ENCODE measurements at regions not wholly inside any gene's neighbourhood (a gene's known extent, or its start where the extent isn't known, plus 50 kb on each side); places are given as distances from the start of the nearest gene placed in this dataset.
A peak's percentile ranks its signal among the peaks of the same experiment; 100 is the strongest.

GRCh38 chr19:30135093-30135757 is 193.2 kb downstream of the URI1 start:
- WGBS, 2 experiments (ENCODE audit: extremely low coverage in 1 of 2, insufficient coverage in 1 of 2, insufficient read length in 1 of 2, insufficient replicate concordance in 2 of 2, low coverage in 1 of 2, low lambda C conversion rate in 2 of 2, missing lambda C conversion rate in 1 of 2), result 86% methylated on average over 12 of the region's 12 CpGs; no CpG with 5 or more reads in 1 of the 2 experiments
- Histone ChIP-seq H2AK5ac (ENCODE audit: low read depth, low read length) (no peak overlapping the region), H2BK15ac (ENCODE audit: low read length) (no peak overlapping the region), H3K27me3 (replicated peaks in 1 of 4; ENCODE audit: control insufficient read depth in 3 of 4, extremely low read depth in 1 of 4, insufficient read depth in 3 of 4, low read length in 3 of 4) (no peaks in the 10 kb centered on the region; a peak in 1 of 7 replicates), H2BK20ac (ENCODE audit: low read length) (no peak overlapping the region), H3K79me2 (ENCODE audit: control insufficient read depth in 1 of 2, insufficient read depth in 2 of 2, low read length in 2 of 2) (no peaks in the 10 kb centered on the region), H3K9ac (replicated peaks in 1 of 4; ENCODE audit: extremely low read depth in 1 of 4, low read depth in 3 of 4, low read length in 3 of 4) (no peak overlapping the region), H3K14ac (ENCODE audit: insufficient read length) (no peak overlapping the region), H3K9me3 (ENCODE audit: insufficient read depth in 2 of 2, low read depth in 1 of 2, low read length in 1 of 2) (no peaks in the 10 kb centered on the region; a peak in 1 of 4 replicates), H3K23ac (ENCODE audit: insufficient read length) (no peak overlapping the region), H2BK5ac (ENCODE audit: low read depth, low read length) (no peak overlapping the region), H2AFZ (ENCODE audit: low read length) (peak overlapping the region; percentile 88; the same call in 1 of the 2 replicates), H3K79me1 (ENCODE audit: low read depth, low read length) (no peaks in the 10 kb centered on the region), H4K91ac (replicated peaks; ENCODE audit: insufficient read length, low read length) (no peak overlapping the region), H4K5ac (ENCODE audit: insufficient read length, low read depth, low read length) (no peak overlapping the region), H3K4me1 (replicated peaks in 1 of 4; ENCODE audit: control insufficient read depth in 3 of 4, insufficient read depth in 4 of 4, low read length in 3 of 4) (peaks cover 0 to 9% (median 0%) of the 10 kb centered on the region in 4 experiments; a peak in 2 of 7 replicates), H3K56ac (replicated peaks; ENCODE audit: insufficient read length, low read depth, low read length) (no peak overlapping the region), H2BK12ac (ENCODE audit: low read depth, low read length) (no peak overlapping the region), H4K20me1 (replicated peaks in 1 of 2; ENCODE audit: control insufficient read depth in 1 of 2, insufficient read depth in 2 of 2, low read length in 2 of 2) (no peaks in the 10 kb centered on the region), H3K4me3 (ENCODE audit: extremely low read depth in 1 of 4, insufficient read depth in 2 of 4, low read depth in 3 of 4, low read length in 4 of 4) (no peak overlapping the region), H2BK120ac (replicated peaks; ENCODE audit: low read depth, low read length) (no peak overlapping the region), H3K36me3 (ENCODE audit: control insufficient read depth in 2 of 4, insufficient read depth in 4 of 4, low read length in 3 of 4) (no peaks in the 10 kb centered on the region), H3K4me2 (ENCODE audit: insufficient read depth in 1 of 2, low read depth in 2 of 2, low read length in 2 of 2) (no peak overlapping the region), H3K23me2 (ENCODE audit: low read depth, low read length) (no peaks in the 10 kb centered on the region), H3K4ac (replicated peaks; ENCODE audit: insufficient read length, low read depth, low read length) (no peak overlapping the region), H4K8ac (ENCODE audit: extremely low read depth, insufficient read depth, low read length) (no peak overlapping the region), H3K27ac (ENCODE audit: low read depth, low read length) (no peak overlapping the region), H3K18ac (ENCODE audit: extremely low read depth, low read length) (no peak overlapping the region)
- no peak for DNase-seq (ENCODE audit: low read depth in 1 of 2, low spot score in 2 of 2)
- TF ChIP-seq SP2 (IDR thresholded peaks at IDR 0.05; ENCODE audit: low read length) (no peak), EGR1 (IDR thresholded peaks at IDR 0.05; ENCODE audit: borderline replicate concordance, low read depth, low read length) (no peak), ZNF274 (IDR thresholded peaks at IDR 0.05; ENCODE audit: borderline replicate concordance, extremely low read depth, low read length) (no peak), CTBP2 (IDR thresholded peaks at IDR 0.05; ENCODE audit: borderline replicate concordance, insufficient read depth, insufficient read length, low read length) (no peak), TAF1 (IDR thresholded peaks at IDR 0.05; ENCODE audit: low read depth, low read length) (no peak), BRCA1 (IDR thresholded peaks at IDR 0.05; ENCODE audit: low read depth, low read length) (no peak), EP300 (IDR thresholded peaks at IDR 0.05; ENCODE audit: borderline replicate concordance in 1 of 2, low read depth in 2 of 2, low read length in 2 of 2) (no peak), JUN (IDR thresholded peaks at IDR 0.05; ENCODE audit: low read depth, low read length) (no peak)
- POLR2A ChIA-PET (ENCODE audit: partially characterized antibody), result no interaction called here
- no peak for FAIRE-seq
- CTCF ChIA-PET (ENCODE audit: partially characterized antibody), result interaction anchor here (1.3 kb wide), 1 partner anchor 271 kb away, joined by 4 read pairs; no protein-coding TSS in a partner anchor

Data from H1 (cell line).